GM23338 (cell line): ENCODE measurements at regions not wholly inside any gene's neighbourhood (a gene's known extent, or its start where the extent isn't known, plus 50 kb on each side); places are given as distances from the start of the nearest gene placed in this dataset.

ENCODE experiments used
- ATAC-seq: fragments of 200-7000 bp; cut with Tn5 transposase; 3 replicates; pipeline ENCODE4 v1.9.1; 2020
- DNase-seq: peaks from one replicate; pipeline ENCODE4 v3.0.0-alpha.2; 2015; ENCODE audit warnings: low spot score
- H2AFZ ChIP-seq: fragments of 200-600 bp; sonication (generic); 2 replicates; pipeline ENCODE4 v1.8.0; 2016; ENCODE audit warnings: antibody characterized with exemption, mild to moderate bottlenecking, moderate library complexity
- H3F3A ChIP-seq: fragments of 200-600 bp; sonication (generic); replicated peaks from 2 replicates; pipeline ENCODE4 v1.8.0; 2017; ENCODE audit warnings: antibody characterized with exemption, mixed run types, low read depth
- H3K27ac ChIP-seq: fragments of 200-600 bp; sonication (generic); 2 replicates; pipeline ENCODE4 v1.6.1; 2016; ENCODE audit warnings: low read depth
- H3K27me3 ChIP-seq: fragments of 200-600 bp; sonication (generic); 2 replicates; pipeline ENCODE4 v1.8.0; 2016; ENCODE audit warnings: mild to moderate bottlenecking, mixed run types, moderate library complexity; ENCODE audit not compliant: insufficient read depth
- H3K36me3 ChIP-seq: fragments of 200-600 bp; sonication (generic); 2 replicates; pipeline ENCODE4 v1.8.0; 2016; ENCODE audit warnings: mild to moderate bottlenecking; ENCODE audit not compliant: insufficient read depth
- H3K4me1 ChIP-seq: fragments of 200-600 bp; sonication (generic); 2 replicates; pipeline ENCODE4 v1.8.0; 2016; ENCODE audit warnings: mild to moderate bottlenecking, moderate library complexity; ENCODE audit not compliant: insufficient read depth
- H3K4me2 ChIP-seq: fragments of 200-600 bp; sonication (generic); 2 replicates; pipeline ENCODE4 v1.7.1; 2017; ENCODE audit warnings: mixed run types
- H3K4me3 ChIP-seq: fragments of 200-600 bp; sonication (generic); 2 replicates; pipeline ENCODE4 v1.6.1; 2016; ENCODE audit warnings: mixed run types
- H3K79me2 ChIP-seq: fragments of 200-600 bp; sonication (generic); replicated peaks from 2 replicates; pipeline ENCODE4 v1.8.0; 2017; ENCODE audit warnings: mild to moderate bottlenecking; ENCODE audit not compliant: insufficient read depth
- H3K9me2 ChIP-seq: fragments of 200-600 bp; sonication (generic); 2 replicates; pipeline ENCODE4 v1.8.0; 2017; ENCODE audit not compliant: insufficient read depth
- H4K20me1 ChIP-seq: fragments of 200-600 bp; sonication (generic); replicated peaks from 2 replicates; pipeline ENCODE4 v1.8.0; 2017; ENCODE audit warnings: mild to moderate bottlenecking; ENCODE audit not compliant: insufficient read depth
- H3K27ac Mint-ChIP-seq: 2 replicates; pipeline ENCODE4 v1.8.0; 2020; ENCODE audit warnings: inconsistent platforms, mild to moderate bottlenecking, moderate library complexity, mixed read lengths
- H3K27me3 Mint-ChIP-seq: 3 replicates; pipeline ENCODE4 v1.8.0; 2022; ENCODE audit warnings: low read depth, mild to moderate bottlenecking, moderate library complexity, mixed read lengths, inconsistent platforms; ENCODE audit not compliant: insufficient read depth, poor library complexity
- H3K36me3 Mint-ChIP-seq: 3 replicates; pipeline ENCODE4 v1.8.0; 2021; ENCODE audit warnings: low read depth, mild to moderate bottlenecking, inconsistent platforms, moderate library complexity, mixed read lengths
- H3K4me1 Mint-ChIP-seq: 3 replicates; pipeline ENCODE4 v1.8.0; 2020; ENCODE audit warnings: mild to moderate bottlenecking, inconsistent platforms, mixed read lengths
- H3K4me3 Mint-ChIP-seq: 3 replicates; pipeline ENCODE4 v1.8.0; 2021; ENCODE audit warnings: moderate library complexity, mild to moderate bottlenecking, inconsistent platforms, mixed read lengths
- H3K9me3 Mint-ChIP-seq: 3 replicates; pipeline ENCODE4 v1.8.0; 2020; ENCODE audit warnings: moderate library complexity, mild to moderate bottlenecking, inconsistent platforms, mixed read lengths
- CREB1 ChIP-seq: fragments of 250-450 bp; sonication (Bioruptor Pico); IDR thresholded peaks from 2 replicates; pipeline ENCODE4 v1.5.0; 2020; ENCODE audit warnings: low read depth, mild to moderate bottlenecking, moderate library complexity
- ETS1 ChIP-seq: IDR thresholded peaks from 2 replicates; pipeline ENCODE4 v1.6.1; 2016; ENCODE audit warnings: antibody characterized with exemption
- EZH2 ChIP-seq: fragments of 200-600 bp; sonication (generic); IDR thresholded peaks from one replicate; pipeline ENCODE4 v1.8.0; 2017; ENCODE audit warnings: antibody characterized with exemption, mild to moderate bottlenecking, low read depth; ENCODE audit not compliant: unreplicated experiment
- EZH2phosphoT487 ChIP-seq: fragments of 200-600 bp; sonication (generic); IDR thresholded peaks from one replicate; pipeline ENCODE4 v1.8.1; 2018; ENCODE audit warnings: antibody characterized with exemption; ENCODE audit not compliant: unreplicated experiment
- JUNB ChIP-seq: IDR thresholded peaks from one replicate; pipeline ENCODE4 v1.6.1; 2016; ENCODE audit warnings: antibody characterized with exemption; ENCODE audit not compliant: unreplicated experiment
- NANOG ChIP-seq: IDR thresholded peaks from 2 replicates; pipeline ENCODE4 v1.6.1; 2016; ENCODE audit warnings: antibody characterized with exemption, borderline replicate concordance
- POLR2AphosphoS5 ChIP-seq: IDR thresholded peaks from 2 replicates; pipeline ENCODE4 v1.6.1; 2016; ENCODE audit warnings: antibody characterized with exemption, low read depth
- REST ChIP-seq: IDR thresholded peaks from one replicate; pipeline ENCODE4 v1.6.1; 2018; ENCODE audit warnings: antibody characterized with exemption; ENCODE audit not compliant: unreplicated experiment
- STAT1 ChIP-seq: IDR thresholded peaks from one replicate; pipeline ENCODE4 v1.6.1; 2016; ENCODE audit warnings: antibody characterized with exemption; ENCODE audit not compliant: unreplicated experiment
- ZNF114 ChIP-seq: fragments of 250-450 bp; sonication (Bioruptor Pico); IDR thresholded peaks from 2 replicates; pipeline ENCODE4 v1.5.0; 2020; ENCODE audit warnings: mild to moderate bottlenecking, moderate library complexity
- ZNF331 ChIP-seq: fragments of 250-450 bp; sonication (Bioruptor Pico); IDR thresholded peaks from 2 replicates; pipeline ENCODE4 v1.5.0; 2020; ENCODE audit warnings: low read depth, mild to moderate bottlenecking, moderate library complexity
- ZNF462 ChIP-seq: fragments of 250-450 bp; sonication (Bioruptor Pico); IDR thresholded peaks from 2 replicates; pipeline ENCODE4 v1.5.0; 2020; ENCODE audit warnings: mild to moderate bottlenecking, moderate library complexity
- TF ChIP-seq, protein P1 (sequence below), 2 experiments: fragments of 200-600 bp in 1 of 2; sonication (generic) in 1 of 2; conservative IDR thresholded peaks; 2 replicates each; pipeline versions ENCODE4 v1.5.1 to v1.6.1; 2016 to 2017; ENCODE audit warnings: antibody characterized with exemption in 2 of 2, low read depth in 2 of 2, mild to moderate bottlenecking in 2 of 2, moderate library complexity in 1 of 2

- Histone ChIP-seq H3K4me2 (no peak overlapping the region), H3K27ac (no peak overlapping the region), H2AFZ (no peak overlapping the region), H3K4me1 (no peaks in the 10 kb centered on the region), H3K79me2 (no peaks in the 10 kb centered on the region), H3K36me3 (no peaks in the 10 kb centered on the region), H4K20me1 (no peaks in the 10 kb centered on the region), H3F3A (no peaks in the 10 kb centered on the region), H3K9me2 (no peaks in the 10 kb centered on the region), H3K27me3 (no peaks in the 10 kb centered on the region), H3K4me3 (no peak overlapping the region)
- DNase-seq: no peak
- no peaks in the 10 kb centered on the region for H3K36me3 Mint-ChIP-seq
- H3K27me3 Mint-ChIP-seq: no peaks in the 10 kb centered on the region
- TF ChIP-seq, protein P1, sequence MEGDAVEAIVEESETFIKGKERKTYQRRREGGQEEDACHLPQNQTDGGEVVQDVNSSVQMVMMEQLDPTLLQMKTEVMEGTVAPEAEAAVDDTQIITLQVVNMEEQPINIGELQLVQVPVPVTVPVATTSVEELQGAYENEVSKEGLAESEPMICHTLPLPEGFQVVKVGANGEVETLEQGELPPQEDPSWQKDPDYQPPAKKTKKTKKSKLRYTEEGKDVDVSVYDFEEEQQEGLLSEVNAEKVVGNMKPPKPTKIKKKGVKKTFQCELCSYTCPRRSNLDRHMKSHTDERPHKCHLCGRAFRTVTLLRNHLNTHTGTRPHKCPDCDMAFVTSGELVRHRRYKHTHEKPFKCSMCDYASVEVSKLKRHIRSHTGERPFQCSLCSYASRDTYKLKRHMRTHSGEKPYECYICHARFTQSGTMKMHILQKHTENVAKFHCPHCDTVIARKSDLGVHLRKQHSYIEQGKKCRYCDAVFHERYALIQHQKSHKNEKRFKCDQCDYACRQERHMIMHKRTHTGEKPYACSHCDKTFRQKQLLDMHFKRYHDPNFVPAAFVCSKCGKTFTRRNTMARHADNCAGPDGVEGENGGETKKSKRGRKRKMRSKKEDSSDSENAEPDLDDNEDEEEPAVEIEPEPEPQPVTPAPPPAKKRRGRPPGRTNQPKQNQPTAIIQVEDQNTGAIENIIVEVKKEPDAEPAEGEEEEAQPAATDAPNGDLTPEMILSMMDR (conservative IDR thresholded peaks at IDR 0.05; ENCODE audit: low read depth in 2 of 2): no peak
- TF ChIP-seq NANOG (no peak), ZNF114 (CRISPR knock-in tag) (no peak), REST (no peak), ZNF462 (CRISPR knock-in tag) (no peak), EZH2phosphoT487 (no peak), ZNF331 (no peak), CREB1 (CRISPR knock-in tag) (no peak), EZH2 (no peak), ETS1 (no peak), JUNB (no peak), STAT1 (no peak), POLR2AphosphoS5 (no peak)
- no peaks in the 10 kb centered on the region for H3K9me3 Mint-ChIP-seq
- no peaks in the 10 kb centered on the region for H3K4me1 Mint-ChIP-seq
- no peak overlapping the region for H3K4me3 Mint-ChIP-seq
- ATAC-seq: no peak
- H3K27ac Mint-ChIP-seq: no peak overlapping the region
Observed at GRCh38 chrY:3042901-3043300, 107.7 kb downstream of the ZFY start.
